Esophagus squamous epithelium (tissue), 5 donors: ENCODE measurements at regions not wholly inside any gene's neighbourhood (a gene's known extent, or its start where the extent isn't known, plus 50 kb on each side); places are given as distances from the start of the nearest gene placed in this dataset.

ENCODE experiments used
- DNase-seq: peaks from one replicate; lab custom pipeline; 2025; lab: John Stamatoyannopoulos, UW
- H3K27ac ChIP-seq, 4 donors: fragments of 200-600 bp; sonication (generic); one replicate each; pipeline ENCODE4 v1.5.1; 2016 to 2019; ENCODE audit warnings: mild to moderate bottlenecking in 1 of 4
- H3K27me3 ChIP-seq, 4 donors: fragments of 200-600 bp; sonication (generic); 1 replicate in 3 of 4; 2 replicates in 1 of 4; pipeline versions ENCODE4 v1.5.1 to v1.6.0; 2017 to 2021; ENCODE audit warnings: antibody characterized with exemption in 1 of 4
- H3K36me3 ChIP-seq, 3 donors: fragments of 200-600 bp; sonication (generic); one replicate each; pipeline ENCODE4 v1.5.1; 2016 to 2019
- H3K4me1 ChIP-seq, 3 donors: fragments of 200-600 bp; sonication (generic); one replicate each; pipeline ENCODE4 v1.5.1; 2017 to 2019
- H3K4me3 ChIP-seq, 4 donors: fragments of 200-600 bp; sonication (generic); 1 replicate in 3 of 4; 2 replicates in 1 of 4; pipeline ENCODE4 v1.5.1; 2016 to 2019; ENCODE audit warnings: mild to moderate bottlenecking in 2 of 4, moderate library complexity in 1 of 4
- H3K9me3 ChIP-seq, 3 donors: fragments of 200-600 bp; sonication (generic); one replicate each; pipeline ENCODE4 v1.5.1; 2016 to 2019
- CTCF ChIP-seq, 6 experiments: fragments of 450-650 bp in 4 of 6; fragments of 200-600 bp in 2 of 6; sonication (generic) in 2 of 6; IDR thresholded peaks; one replicate each; pipeline ENCODE4 v1.5.1; 2016 to 2019; ENCODE audit warnings: antibody characterized with exemption in 6 of 6, mild to moderate bottlenecking in 4 of 6, moderate library complexity in 4 of 6
- POLR2A ChIP-seq, 4 donors: fragments of 450-650 bp; IDR thresholded peaks; one replicate each; pipeline ENCODE4 v1.6.1; 2017; ENCODE audit warnings: antibody characterized with exemption in 4 of 4, mild to moderate bottlenecking in 4 of 4, moderate library complexity in 3 of 4
- WGBS, 2 donors: methylation state at CpG; one replicate each; pipeline ENCODE4 v1.1.5; 2018; 5-methylcytosine and 5-hydroxymethylcytosine counted together
- intact Hi-C: fragments of 100-400 bp; cut with DNase I; formaldehyde crosslinking; loops from one replicate; pipeline ENCODE4 v1.15.0; 2022
- donor health status: DM: yes; HTN: yes; CAD: no.

GRCh38 chr6:114611696-114612095 lies 268.9 kb upstream of the HS3ST5 start:
- Histone ChIP-seq H3K27ac (no peak overlapping the region), H3K4me3 (no peak overlapping the region), H3K9me3 (no peaks in the 10 kb centered on the region), H3K27me3 (no peaks in the 10 kb centered on the region), H3K4me1 (no peaks in the 10 kb centered on the region), H3K36me3 (no peaks in the 10 kb centered on the region)
- DNase-seq = no peak
- TF ChIP-seq POLR2A (IDR thresholded peaks at IDR 0.05) (no peak), CTCF (IDR thresholded peaks at IDR 0.05) (no peak)
- intact Hi-C loops = no loop called here

- no peaks in the 10 kb centered on the region for H3K36me3 ChIP-seq
- intact Hi-C loops = no loop called here
These were observed 265.3 kb upstream of the HS3ST5 start for GRCh38 chr6:114608091-114608490.

GRCh38 chr6:114605656-114606055 lies 262.8 kb upstream of the HS3ST5 start:
- H3K4me1 ChIP-seq = no peaks in the 10 kb centered on the region
- TF ChIP-seq POLR2A (IDR thresholded peaks at IDR 0.05) (no peak), CTCF (IDR thresholded peaks at IDR 0.05) (no peak)
- intact Hi-C loops = no loop called here
- no peak overlapping the region for H3K4me3 ChIP-seq
- H3K9me3 ChIP-seq = no peaks in the 10 kb centered on the region
- no peak for DNase-seq
- no peaks in the 10 kb centered on the region for H3K36me3 ChIP-seq
- no peaks in the 10 kb centered on the region for H3K27me3 ChIP-seq
- 69% methylated on average over 3 of the region's 3 CpGs for WGBS, 2 donors
- H3K27ac ChIP-seq = no peak overlapping the region

More at GRCh38 chr6:114608091-114608490, 265.3 kb upstream of the HS3ST5 start:
- H3K27me3 ChIP-seq = no peaks in the 10 kb centered on the region
- DNase-seq = no peak
- H3K4me1 ChIP-seq = no peaks in the 10 kb centered on the region
- no peak overlapping the region for H3K4me3 ChIP-seq
- no peak for TF ChIP-seq POLR2A (IDR thresholded peaks at IDR 0.05)
- no peak for TF ChIP-seq CTCF (IDR thresholded peaks at IDR 0.05)
- 48 to 64% methylated on average over 2 of the region's 2 CpGs for WGBS, 2 donors
- H3K27ac ChIP-seq = no peak overlapping the region
- H3K9me3 ChIP-seq = no peaks in the 10 kb centered on the region

GRCh38 chr6:114600381-114600780 lies 257.6 kb upstream of the HS3ST5 start:
- TF ChIP-seq POLR2A (IDR thresholded peaks at IDR 0.05) (no peak), CTCF (IDR thresholded peaks at IDR 0.05) (no peak)
- H3K36me3 ChIP-seq = no peaks in the 10 kb centered on the region
- intact Hi-C loops = no loop called here
- no peak for DNase-seq
- no peak overlapping the region for H3K4me3 ChIP-seq
- H3K27me3 ChIP-seq = no peaks in the 10 kb centered on the region
- H3K9me3 ChIP-seq = no peaks in the 10 kb centered on the region
- WGBS, 2 donors = 21 to 27% methylated on average over 1 of the region's 1 CpG
- no peak overlapping the region for H3K27ac ChIP-seq
- no peaks in the 10 kb centered on the region for H3K4me1 ChIP-seq

- Histone ChIP-seq H3K27ac (no peak overlapping the region), H3K9me3 (no peaks in the 10 kb centered on the region), H3K36me3 (no peaks in the 10 kb centered on the region), H3K4me1 (no peaks in the 10 kb centered on the region), H3K27me3 (no peaks in the 10 kb centered on the region), H3K4me3 (no peak overlapping the region)
- intact Hi-C loops = no loop called here
- WGBS, 2 donors = 50 to 71% methylated on average over 2 of the region's 2 CpGs
- DNase-seq = no peak
- TF ChIP-seq CTCF (IDR thresholded peaks at IDR 0.05) (no peak), POLR2A (IDR thresholded peaks at IDR 0.05) (no peak)
These were observed 252.8 kb upstream of the HS3ST5 start for GRCh38 chr6:114595591-114595990.
